ENCODE measurements at regions not wholly inside any gene's neighbourhood (a gene's known extent, or its start where the extent isn't known, plus 50 kb on each side); places are given as distances from the start of the nearest gene placed in this dataset.

GRCh38 chr5:88939300-88939699, 56.3 kb upstream of the MEF2C start:
- no peak for DNase-seq

GRCh38 chr5:88938488-88938887, 55.5 kb upstream of the MEF2C start:
- DNase-seq, result no peak

- no peak for DNase-seq
Measured at GRCh38 chr5:88937406-88937805, 54.4 kb upstream of the MEF2C start.

GRCh38 chr5:88934439-88934838, 51.5 kb upstream of the MEF2C start:
- DNase-seq, result no peak

Data from Kasumi-1 (cell line).